PFSK-1 (cell line): ENCODE measurements at regions not wholly inside any gene's neighbourhood (a gene's known extent, or its start where the extent isn't known, plus 50 kb on each side); places are given as distances from the start of the nearest gene placed in this dataset.

Source experiments
- POLR2AphosphoS5 ChIP-seq: IDR thresholded peaks from 2 replicates; pipeline ENCODE4 v1.6.1; 2012; ENCODE audit warnings: low read depth, mild to moderate bottlenecking, control low read depth, low read length, moderate library complexity
- REST ChIP-seq, 2 experiments: IDR thresholded peaks; 2 replicates each; pipeline versions ENCODE4 v1.6.1 to v1.8.0; 2011 to 2012; ENCODE audit warnings: low read depth in 2 of 2, low read length in 2 of 2, control low read depth in 1 of 2, inconsistent platforms in 1 of 2, mild to moderate bottlenecking in 1 of 2, moderate library complexity in 1 of 2; ENCODE audit not compliant: insufficient read depth in 1 of 2

- TF ChIP-seq POLR2AphosphoS5 (no peak), REST (IDR thresholded peaks at IDR 0.05; ENCODE audit: insufficient read depth in 1 of 2, low read depth in 2 of 2, low read length in 2 of 2) (no peak)
These were observed 189.4 kb upstream of the ARL4C start for GRCh38 chr2:234686088-234686890.
